NCI-H2107 treated with DMSO at 0.1 percent for 48 hours (cell line): ENCODE measurements at regions not wholly inside any gene's neighbourhood (a gene's known extent, or its start where the extent isn't known, plus 50 kb on each side); places are given as distances from the start of the nearest gene placed in this dataset.
"Not testable (repeated sequence)": the region's sequence is repeated elsewhere in the genome, so short reads cannot be mapped to it uniquely, and the experiment has no call there.

Experiments used
- DNase-seq: peaks from one replicate; lab custom pipeline; 2025; ENCODE audit not compliant: unreplicated experiment; lab: John Stamatoyannopoulos, UW

DNA sequence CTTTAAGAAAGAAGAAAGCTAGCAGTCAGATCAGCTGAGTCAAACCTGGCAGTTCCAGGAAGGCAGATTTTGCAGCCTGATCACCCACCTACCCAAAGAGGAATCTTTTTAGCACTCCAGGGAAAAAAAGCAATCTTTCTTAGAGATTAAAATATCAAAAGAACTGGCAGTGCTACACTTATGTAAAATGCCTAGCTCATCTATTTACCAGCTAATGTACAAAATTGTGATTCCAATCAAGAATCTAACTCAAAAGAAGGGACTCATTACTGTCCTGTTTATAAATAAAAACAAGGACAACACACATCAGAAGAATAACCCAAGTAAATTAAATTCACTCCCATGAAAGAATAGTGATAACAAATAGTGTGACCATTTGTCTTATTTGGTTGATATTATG lies 222.4 kb upstream of the ERCC4 start:
- no peak for DNase-seq

DNA sequence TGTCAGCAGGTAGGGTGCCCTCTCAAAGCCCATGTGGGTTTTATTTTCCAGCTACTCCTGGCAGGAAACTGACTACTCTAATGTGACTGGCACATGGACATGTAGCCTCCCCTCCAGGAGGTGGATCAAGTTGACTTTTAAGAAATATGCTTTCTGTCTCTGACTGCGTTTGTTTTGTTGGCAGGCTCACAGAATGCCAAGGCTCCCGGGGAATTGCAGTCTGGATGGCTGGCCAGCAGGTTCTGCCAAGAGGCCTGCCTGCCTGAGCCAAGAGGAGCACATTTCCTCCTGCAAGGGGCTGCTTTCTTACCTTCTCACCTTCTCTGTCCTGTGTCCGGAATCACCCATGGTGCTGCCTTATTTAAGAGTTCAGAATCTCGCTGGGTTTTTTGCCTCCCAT lies 217.3 kb upstream of the ERCC4 start:
- no peak for DNase-seq

DNA sequence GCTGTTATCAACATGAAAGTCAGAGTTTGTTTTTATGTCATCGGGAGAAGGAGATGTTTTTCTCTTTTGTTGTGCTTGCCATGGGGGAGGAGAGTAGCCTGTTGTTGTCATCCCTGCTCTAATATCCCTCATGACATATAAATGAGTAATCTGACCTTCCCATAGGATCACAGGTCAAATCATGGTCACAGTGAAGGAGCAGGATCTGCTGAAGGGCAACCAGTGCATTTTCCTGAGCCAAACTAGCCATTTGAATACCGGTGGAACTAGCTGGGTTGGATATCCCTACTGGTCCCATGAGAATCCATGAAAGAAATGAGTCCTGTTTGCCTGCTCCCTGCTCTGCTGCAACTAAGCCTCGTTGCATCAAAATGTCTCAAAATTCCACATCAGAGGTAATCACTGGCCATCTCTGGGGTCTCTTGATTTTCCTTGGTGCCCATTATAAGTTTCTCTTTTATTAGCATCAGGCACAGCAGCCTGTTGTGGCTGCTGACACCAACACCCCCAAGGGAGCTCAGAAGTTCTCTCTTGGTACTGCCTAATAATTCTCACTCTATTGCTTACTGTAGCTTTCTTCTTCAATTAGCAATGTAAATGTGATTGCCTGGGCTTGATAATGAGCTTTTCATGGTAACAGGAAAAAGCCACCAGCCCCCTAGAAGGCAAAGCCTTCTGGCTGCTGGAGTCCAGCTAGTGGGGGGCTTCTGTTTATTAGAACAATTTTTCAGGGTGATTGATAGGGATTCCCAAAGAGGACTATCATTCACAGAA lies 211.4 kb upstream of the ERCC4 start:
- DNase-seq = no peak

DNA sequence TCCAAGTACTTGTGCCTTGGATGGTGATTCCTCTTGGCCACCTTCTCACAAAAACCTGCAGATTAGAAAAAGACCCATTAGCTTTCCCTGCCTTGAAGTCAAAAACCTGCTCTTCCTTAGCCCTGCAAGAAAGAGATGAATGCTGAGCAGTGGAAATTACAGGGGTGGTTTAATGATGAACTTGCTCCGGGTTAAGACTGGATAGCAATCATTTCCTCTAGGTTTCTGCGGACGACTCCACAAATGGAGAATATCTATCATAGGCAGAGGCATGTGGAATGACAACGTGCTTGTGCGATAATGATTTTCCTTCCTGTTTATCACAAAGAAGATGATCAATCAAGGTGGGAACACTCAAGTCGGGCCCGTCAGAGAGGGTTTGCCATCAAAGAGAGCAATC lies 201.2 kb upstream of the ERCC4 start:
- no peak for DNase-seq

DNA sequence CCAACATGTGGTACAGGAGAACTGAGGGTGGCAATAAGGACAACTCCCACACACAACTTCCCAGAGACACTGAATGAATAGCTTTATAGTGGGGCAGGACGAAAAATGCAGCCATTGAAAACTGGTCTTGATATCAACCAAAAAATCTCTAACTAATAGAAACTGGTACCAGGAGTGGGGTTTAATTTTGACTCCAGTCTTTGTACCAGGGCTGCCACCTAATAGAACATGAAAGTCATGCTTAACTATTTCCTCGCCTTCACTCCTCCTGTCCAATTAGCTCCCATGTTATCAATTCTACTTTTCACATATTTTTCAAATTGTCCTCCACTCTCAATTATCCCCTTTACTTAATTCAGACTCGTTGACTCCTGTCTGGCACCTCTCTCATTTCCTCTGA lies 192.0 kb upstream of the ERCC4 start:
- no peak for DNase-seq

DNA sequence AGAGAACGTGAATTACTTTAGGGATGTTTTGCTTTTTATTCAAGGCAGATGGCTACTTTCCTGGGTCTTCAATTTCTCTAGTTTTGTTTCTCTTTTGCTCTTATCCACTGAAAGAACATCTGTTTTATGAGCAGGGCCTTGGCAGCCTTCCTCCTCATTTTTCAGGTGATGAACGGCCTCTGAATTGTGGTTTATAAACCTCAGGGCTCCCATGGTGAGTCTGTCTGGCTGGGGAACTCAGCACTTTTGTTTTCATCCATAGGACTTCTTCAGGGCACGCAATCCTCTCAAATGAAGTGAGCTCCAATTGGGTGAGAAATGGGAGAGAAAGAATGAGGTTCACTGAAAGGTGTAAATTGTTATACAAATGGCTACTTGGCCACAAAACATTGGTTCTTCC lies 186.4 kb upstream of the ERCC4 start:
- DNase-seq = peak; percentile 7

DNA sequence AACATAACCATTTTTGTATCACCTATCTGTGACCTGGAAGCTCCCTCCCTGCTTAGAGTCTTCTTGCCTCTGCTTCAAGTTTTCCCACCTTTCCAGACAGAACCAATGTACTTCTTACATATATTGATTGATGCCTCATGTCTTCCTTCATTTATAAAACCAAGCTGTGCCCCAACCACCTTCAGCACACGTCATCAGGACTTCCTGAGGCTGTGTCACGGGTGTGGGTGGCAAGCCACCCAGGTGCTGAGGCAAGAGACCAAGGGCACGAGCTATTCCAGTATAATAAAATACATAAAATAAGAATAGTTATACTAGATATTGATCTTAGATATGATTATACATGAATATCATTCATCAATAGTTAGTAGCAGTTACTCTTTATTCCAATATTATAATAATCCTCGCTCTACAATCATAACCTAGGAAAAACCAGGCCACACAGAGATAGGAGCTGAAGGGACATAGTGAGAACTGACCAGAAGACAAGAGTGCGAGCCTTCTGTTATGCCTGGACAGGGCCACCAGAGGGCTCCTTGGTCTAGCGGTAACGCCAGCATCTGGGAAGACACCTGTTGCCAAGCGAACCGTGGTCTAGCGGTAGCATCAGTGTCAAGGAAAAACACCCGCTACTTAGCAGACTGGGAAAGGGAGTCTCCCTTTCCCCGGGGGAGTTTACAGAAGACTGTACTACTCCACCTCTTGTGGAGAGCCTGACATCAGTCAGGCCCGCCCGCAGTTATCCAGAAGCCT lies 180.2 kb upstream of the ERCC4 start:
- not testable (repeated sequence) for DNase-seq

DNA sequence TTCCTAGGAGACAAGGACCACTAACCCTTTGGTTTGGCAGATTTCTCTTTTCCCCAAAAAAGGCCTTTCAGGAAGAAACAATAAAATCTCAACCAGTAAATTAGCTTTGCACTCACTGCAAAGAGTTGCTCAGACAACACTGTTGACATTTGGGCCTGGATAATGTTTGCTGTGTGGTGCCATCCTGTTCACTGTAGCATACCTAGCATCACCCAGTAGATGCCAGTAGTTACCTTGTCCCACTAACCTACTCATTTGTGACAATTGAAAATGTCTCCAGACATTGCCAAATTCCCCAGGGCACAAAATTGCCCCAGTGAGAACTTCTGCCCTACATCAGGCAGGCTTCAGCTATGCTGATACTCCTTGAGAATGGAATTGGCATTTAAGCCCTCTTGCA lies 177.0 kb upstream of the ERCC4 start:
- no peak for DNase-seq

DNA sequence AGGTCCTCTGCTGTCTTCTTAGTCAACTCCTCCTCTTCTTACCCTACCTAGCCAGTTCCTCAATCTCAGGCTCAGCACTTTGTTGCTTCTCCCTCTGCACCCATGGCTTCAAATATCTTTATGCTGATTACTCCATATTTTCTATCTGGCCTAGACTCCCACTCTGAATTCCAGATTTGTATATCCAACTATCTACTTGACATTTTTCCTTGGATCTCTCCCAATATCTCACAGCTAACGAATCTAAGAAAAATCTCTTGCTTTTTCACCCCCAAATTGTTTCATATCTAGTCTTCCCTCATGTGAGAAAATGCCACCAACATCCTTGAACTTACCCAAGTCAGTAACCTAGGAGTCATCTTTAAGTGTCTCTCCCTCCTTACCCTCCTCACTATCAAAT lies 176.4 kb upstream of the ERCC4 start:
- no peak for DNase-seq

DNA sequence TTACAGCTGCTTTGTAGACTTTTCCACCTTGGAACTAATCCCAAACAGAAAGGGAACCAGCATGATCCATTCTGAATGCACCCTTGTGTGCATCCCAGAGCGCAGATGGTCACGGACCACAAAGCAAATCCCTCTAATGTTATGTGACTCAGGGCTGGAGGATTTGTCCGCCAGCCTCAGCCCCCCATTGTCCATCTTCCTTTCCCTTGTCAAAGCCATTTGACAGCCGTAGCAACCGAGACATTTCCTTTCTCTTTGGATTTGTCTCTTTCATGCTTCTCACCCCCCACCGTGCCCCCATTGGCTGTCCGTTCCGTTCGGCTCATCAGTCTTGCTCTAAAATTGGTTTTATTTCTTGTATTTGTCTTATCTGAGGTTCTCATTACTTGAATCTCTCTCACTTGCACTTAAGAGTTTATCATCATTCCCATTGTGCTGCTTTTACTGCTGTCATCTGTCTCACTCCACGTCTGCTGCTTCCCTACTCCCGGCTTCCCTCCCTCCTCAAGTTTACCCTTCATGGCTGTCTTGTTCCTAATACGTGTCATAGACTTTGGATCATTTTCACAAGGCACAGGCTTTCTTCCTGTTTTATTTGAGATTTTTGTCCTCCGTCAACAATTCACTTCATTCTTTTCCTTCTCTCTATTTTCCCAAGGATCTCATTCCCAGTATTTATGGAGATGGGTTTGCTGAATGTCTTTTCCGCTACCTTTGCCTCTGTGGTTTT lies 163.4 kb upstream of the ERCC4 start:
- DNase-seq = no peak

DNA sequence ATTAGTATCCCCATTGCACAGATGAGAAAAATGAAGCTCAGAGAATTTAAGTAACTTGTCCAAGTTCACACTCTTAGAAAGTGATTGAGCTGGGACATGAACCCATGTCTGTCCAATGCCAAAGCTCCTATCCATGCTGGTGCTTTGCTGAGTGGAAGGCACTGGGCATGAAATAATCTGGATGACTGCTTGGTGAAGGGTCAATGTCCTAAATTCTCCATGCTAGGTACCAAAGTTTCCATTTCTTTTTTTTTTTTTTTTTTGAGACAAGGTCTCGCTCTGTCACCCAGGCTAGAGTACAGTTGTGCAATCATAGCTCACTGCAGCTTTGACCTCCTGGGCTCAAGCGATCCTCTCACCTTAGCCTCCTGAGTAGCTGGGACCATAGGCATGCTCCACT lies 153.6 kb upstream of the ERCC4 start:
- DNase-seq = no peak

DNA sequence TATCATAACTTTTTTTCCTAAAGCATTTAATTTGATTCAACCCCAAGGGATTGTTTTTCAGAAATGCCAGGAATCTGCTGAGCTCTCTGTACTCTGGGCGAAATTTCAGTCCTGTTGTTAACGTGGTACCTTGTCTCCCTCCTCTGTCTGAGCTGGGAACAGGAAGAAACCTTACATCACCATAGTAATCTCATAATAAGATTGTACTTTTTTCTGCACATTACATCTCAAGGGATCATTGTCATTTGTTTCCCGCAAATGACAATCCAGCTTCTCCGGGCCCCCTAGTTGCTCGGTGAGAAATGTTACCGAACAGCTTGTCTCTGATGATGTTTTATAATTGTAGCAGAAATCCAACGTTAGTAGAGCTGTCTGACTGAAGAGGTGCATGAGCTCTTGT lies 152.7 kb upstream of the ERCC4 start:
- DNase-seq = peak; percentile 26

DNA sequence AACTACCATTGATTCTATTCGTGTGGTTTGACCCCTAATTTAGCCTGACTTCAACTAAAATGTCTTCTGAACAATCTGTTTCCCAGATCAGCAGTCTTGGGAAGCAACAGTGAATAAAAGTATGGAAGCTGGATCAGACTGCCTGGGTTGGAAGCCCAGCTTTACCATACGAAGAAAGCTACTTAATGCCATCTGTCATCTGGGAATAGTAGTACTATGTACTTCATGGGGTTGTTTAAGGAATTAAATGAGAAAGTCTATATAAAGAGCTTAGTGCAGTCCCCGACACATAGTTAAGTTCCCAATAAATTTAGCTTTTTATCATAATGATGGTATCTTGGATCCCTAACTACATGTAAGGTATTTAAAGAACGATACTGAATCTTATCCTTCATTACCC lies 151.5 kb upstream of the ERCC4 start:
- no peak for DNase-seq

DNA sequence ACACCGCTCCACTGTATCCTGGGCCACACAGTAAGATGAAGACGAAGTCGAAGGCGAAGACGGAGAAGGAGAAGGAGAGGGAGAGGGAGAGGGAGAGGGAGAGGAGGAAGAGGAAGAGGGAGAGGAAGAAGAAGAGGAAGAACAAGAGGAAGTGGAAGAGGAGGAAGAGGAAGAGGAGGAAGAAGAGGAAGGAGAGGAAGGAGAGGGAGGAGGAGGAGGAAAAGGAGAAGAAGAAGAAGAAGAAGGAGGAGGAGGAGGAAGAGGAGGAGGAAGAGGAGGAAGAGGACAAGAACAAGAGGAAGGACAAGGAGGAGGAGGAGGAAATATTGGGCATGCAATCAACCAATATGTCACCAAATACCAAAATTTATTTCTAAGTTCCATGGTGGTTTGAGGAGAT lies 149.5 kb upstream of the ERCC4 start:
- DNase-seq = no peak

DNA sequence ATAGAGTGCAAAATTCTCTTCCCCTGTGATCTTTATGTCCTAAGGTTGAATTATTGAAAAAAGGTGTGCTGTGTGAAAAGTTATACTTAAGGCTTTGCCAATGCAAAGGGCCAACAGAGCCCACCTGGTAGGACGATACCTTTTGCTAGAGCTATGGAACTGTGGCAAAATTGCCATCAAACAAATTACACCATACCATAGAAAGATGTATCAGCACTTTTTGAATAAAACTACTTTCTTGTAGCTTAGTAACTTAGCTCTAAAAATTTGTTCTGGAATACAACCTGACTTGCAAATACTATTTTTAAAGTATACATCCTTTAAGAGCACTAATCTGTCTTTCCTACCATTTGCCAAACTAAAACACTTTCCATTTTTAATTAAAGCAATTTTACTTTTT lies 147.2 kb upstream of the ERCC4 start:
- DNase-seq = no peak

DNA sequence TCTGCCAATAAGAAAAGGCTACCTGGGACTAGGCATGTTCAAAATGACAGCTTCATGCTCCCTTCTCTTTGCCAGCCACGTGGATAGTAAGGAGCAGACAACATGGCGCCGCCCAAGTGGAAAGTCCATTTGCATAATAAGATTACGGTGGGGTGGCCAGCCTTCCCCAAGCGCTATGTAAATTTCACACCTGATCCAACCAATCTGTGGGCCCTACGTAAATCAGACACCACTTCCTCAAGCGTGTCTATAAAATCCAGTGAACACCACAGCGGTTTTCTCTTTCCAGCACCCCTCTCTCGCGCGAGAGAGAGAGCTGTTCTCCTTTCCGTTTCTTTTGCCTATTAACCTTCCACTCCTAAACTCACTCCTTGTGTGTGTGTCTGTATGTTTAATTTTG lies 140.3 kb upstream of the ERCC4 start:
- no peak for DNase-seq

DNA sequence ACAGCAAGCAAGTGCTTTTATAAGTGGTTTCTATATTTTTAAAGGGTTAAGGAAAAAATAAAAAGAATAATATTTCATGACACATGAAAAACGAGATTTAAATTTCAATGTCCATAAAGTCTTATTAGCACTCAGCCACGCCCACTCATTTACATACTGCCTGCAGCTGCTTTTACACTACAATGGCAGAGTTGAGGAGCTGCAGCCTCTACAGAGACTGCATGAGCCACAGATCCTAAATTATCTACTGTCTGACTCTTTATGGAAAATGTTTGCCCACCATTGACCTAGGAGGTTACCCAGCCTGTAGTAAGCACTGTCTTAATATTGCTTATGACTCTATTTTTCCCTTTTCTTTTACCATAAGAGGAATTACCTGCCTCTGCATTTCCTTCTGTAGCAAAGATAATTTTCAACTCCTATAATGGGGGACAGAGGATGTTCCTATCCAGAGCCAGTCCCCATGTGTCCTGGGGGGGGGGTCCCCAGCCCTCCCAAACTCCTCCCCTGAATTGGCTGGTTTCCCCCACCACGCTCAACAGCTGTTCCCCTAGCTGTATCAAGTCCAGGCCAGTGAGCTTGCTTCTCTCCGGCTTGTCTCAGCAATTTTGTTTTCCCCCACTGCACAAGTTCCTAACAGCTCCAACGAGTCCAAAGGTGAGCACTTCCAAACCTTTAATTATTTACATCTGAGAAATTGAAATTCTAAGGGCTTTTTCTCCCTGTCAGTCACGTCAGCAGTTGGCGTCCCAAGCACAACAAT lies 139.4 kb upstream of the ERCC4 start:
- no peak for DNase-seq

DNA sequence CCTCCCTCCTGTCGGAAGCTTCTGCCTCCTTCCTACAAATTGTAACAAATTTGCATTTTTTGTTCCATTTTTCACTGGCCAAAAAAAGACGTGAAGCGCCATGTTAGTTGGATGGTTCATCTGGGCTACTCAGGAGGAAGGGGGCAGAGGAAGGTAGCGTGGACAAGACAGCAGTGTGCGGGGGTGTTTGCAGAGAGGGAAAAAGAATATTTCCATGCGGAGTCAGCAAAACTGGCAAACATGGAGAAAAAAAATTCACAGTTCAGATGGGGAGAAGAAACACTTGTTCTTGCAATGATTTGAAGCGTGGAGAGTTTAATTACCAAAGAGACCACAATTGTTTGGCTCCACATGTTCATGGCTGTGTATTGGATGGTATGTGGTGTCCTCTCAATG lies 138.8 kb upstream of the ERCC4 start:
- no peak for DNase-seq

DNA sequence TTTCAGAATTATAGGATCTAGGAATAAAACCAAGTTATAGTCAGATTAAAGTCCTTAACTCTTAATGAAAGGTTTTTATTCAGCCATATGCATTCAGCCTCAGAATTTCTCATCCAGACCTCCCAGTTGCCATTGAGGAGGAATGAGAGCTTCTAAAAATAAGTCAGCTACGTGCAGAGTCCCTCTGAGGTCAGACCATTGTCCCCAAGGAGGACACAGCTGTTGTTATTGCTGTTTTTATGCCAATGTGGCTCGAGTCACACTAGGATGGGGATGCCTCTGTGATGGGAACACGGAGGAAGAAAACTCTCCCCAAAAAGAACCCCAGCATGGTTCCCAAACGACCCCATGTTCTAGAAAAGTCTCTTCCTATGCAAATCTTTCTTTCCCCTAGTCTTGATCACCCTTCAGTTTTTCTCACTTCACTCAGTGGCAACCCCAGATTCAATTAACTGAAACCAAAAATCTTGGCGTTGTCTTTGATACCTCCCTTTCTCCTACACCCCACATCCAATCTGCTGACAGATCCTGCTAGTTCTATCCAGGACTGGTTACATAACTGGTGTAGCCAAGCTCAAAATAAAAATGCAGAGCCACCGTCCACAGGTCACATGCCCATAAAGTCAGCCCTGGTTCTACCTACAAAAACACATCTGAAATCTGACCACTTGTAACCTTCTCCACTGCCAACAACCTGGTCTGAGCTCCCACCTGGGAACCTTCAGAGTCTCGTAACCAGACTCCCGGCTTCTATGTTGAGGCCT lies 138.2 kb upstream of the ERCC4 start:
- no peak for DNase-seq

DNA sequence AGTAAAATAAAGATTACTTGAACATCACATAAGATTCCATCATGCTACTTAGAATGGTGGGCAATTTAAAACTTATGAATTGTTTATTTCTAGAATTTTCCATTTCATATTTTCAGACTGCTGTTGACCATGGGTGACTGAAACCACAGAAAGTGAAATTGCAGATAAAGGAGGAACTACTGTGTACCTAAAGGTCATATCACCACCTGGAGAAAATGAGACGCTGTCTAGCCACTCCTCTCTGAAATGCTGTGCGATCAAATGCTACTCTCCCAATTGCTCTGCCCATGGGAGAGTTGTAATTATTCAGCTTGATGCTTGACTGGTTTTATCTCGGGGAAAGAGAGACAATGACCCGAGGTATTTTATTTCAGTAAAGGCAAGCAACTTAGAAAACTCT lies 128.9 kb upstream of the ERCC4 start:
- DNase-seq = no peak
